ENCODE measurements at regions not wholly inside any gene's neighbourhood (a gene's known extent, or its start where the extent isn't known, plus 50 kb on each side); places are given as distances from the start of the nearest gene placed in this dataset.

DNA sequence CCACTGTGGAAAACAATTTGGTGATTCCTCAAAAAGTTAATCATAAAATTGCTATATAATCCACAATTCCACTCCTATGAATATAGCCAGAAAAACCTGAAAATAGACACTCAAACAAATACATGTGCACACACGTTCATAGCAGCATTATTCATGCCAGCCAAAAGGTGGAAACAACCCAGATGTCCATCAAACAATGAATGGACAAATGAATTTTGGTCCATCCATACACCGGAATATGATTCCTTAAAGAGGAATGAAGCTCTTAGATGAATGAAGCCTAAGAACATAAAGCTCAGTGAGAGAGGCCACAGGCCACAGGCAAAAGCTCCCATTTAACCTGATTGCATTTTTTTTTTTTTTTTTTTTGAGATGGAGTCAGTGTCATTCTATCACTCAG is 114.6 kb upstream of the TNRC6C start:
- TF ChIP-seq, protein P1, sequence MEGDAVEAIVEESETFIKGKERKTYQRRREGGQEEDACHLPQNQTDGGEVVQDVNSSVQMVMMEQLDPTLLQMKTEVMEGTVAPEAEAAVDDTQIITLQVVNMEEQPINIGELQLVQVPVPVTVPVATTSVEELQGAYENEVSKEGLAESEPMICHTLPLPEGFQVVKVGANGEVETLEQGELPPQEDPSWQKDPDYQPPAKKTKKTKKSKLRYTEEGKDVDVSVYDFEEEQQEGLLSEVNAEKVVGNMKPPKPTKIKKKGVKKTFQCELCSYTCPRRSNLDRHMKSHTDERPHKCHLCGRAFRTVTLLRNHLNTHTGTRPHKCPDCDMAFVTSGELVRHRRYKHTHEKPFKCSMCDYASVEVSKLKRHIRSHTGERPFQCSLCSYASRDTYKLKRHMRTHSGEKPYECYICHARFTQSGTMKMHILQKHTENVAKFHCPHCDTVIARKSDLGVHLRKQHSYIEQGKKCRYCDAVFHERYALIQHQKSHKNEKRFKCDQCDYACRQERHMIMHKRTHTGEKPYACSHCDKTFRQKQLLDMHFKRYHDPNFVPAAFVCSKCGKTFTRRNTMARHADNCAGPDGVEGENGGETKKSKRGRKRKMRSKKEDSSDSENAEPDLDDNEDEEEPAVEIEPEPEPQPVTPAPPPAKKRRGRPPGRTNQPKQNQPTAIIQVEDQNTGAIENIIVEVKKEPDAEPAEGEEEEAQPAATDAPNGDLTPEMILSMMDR (IDR thresholded peaks at IDR 0.05), result no peak
- no peak for TF ChIP-seq ZFX (IDR thresholded peaks at IDR 0.05; ENCODE audit: borderline replicate concordance)

Data from 22Rv1 (cell line).